Ovary (tissue), 7 donors: ENCODE measurements at regions not wholly inside any gene's neighbourhood (a gene's known extent, or its start where the extent isn't known, plus 50 kb on each side); places are given as distances from the start of the nearest gene placed in this dataset. TPM values are rescaled to one million over a fixed set of nuclear protein-coding genes. Genes with fewer than 3 reads are reported as not detected.

ENCODE experiments used
- DNase-seq, 5 donors: peaks; one replicate each; pipeline ENCODE4 v3.0.0-alpha.2; 2019 to 2020
- H3K27ac ChIP-seq, 2 donors: fragments of 200-600 bp; one replicate each; pipeline versions ENCODE4 v1.5.1 to v1.8.0; 2019 to 2022
- H3K27me3 ChIP-seq: fragments of 200-600 bp; one replicate; pipeline ENCODE4 v1.8.0; 2022
- H3K36me3 ChIP-seq: fragments of 200-600 bp; sonication (generic); one replicate; pipeline ENCODE4 v1.5.1; 2019
- H3K4me1 ChIP-seq: one replicate; pipeline ENCODE4 v1.8.1; 2013; ENCODE audit warnings: mild to moderate bottlenecking, moderate library complexity; ENCODE audit not compliant: insufficient read depth
- H3K4me3 ChIP-seq: fragments of 200-600 bp; sonication (generic); one replicate; pipeline ENCODE4 v1.5.1; 2017
- H3K9me3 ChIP-seq, 2 donors: fragments of 200-600 bp in 1 of 2; sonication (generic) in 1 of 2; one replicate each; pipeline versions ENCODE4 v1.5.1 to v1.8.1; 2013 to 2019; ENCODE audit warnings: mild to moderate bottlenecking in 1 of 2, moderate library complexity in 1 of 2
- CTCF ChIP-seq, 3 donors: fragments of 450-650 bp in 2 of 3; fragments of 200-600 bp in 1 of 3; IDR thresholded peaks; one replicate each; pipeline versions ENCODE4 v1.5.1 to v1.8.0; 2016 to 2022; ENCODE audit warnings: antibody characterized with exemption in 3 of 3, mild to moderate bottlenecking in 1 of 3
- EP300 ChIP-seq: sonication (generic); formaldehyde crosslinking; IDR thresholded peaks from one replicate; pipeline ENCODE4 v1.6.1; 2017; ENCODE audit warnings: antibody characterized with exemption
- POLR2A ChIP-seq: fragments of 450-650 bp; IDR thresholded peaks from one replicate; pipeline ENCODE4 v1.6.1; 2017; ENCODE audit warnings: antibody characterized with exemption, mild to moderate bottlenecking, moderate library complexity
- WGBS, 3 donors: extraction: QIAGEN DNeasy Blood & Tissue Kit in 1 of 3; methylation state at CpG; one replicate each; pipeline versions ENCODE4 v1.1.5 to v1.1.7; 2013 to 2017; 5-methylcytosine and 5-hydroxymethylcytosine counted together
- intact Hi-C, 4 donors: fragments of 100-400 bp; cut with DNase I; formaldehyde crosslinking; loops; one replicate each; pipeline versions ENCODE4 v1.11.0 to v1.15.1; 2022 to 2023
- microRNA counts: library from miRNA; unstranded; fragments of <30 nt; microRNA quantifications from one replicate; lab custom pipeline; 2016
- microRNA-seq, 3 donors: library from miRNA; unstranded; fragments of <30 nt; microRNA quantifications; one replicate each; pipeline versions ENCODE4 to v1.2.0, GENCODE V29; 2019 to 2020
- small RNA-seq: library from RNA; depleted of rRNA; stranded (forward); fragments of <200 nt; gene quantifications from one replicate; pipeline ENCODE3, GENCODE V24; 2016
- donor health status: DM: no; HTN: no; CAD: no; lungs with moderate emphysema.
- donor health status: DM: no; HTN: no; CAD: no.
- donor health status: Bipolar disorder and iron deficiency.
- donor health status: DM: no; HTN: no; CAD: no.
- donor health status: DM: yes; HTN: yes; CAD: no.

DNA sequence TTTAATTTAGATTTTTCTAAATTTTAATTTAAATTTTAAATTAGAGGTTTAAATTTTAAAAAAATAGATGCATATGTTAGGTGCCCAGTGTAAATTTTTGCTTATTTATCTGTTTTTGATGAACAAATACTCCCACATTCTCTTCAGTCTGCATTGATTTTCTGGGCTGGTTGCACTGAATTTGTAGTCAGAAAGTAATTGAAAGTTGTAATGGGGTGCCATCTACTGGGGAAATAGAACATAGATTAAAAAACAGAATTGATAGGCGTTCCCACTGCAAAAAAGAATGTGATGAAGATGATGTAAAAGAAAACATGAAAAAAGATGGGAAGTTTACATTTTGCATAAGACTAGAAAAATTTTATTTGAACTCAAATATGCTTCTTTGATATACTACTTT, 51.7 kb upstream of the CCDC85A start:
- intact Hi-C loops: loop anchor here in 2 of 4 donors (5.0 to 10.0 kb wide), 2 partner anchors 415 to 417 kb away; no protein-coding TSS in a partner anchor
- Histone ChIP-seq H3K9me3 (no peaks in the 10 kb centered on the region), H3K27ac (no peak overlapping the region), H3K36me3 (no peaks in the 10 kb centered on the region), H3K4me1 (no peaks in the 10 kb centered on the region), H3K4me3 (no peak overlapping the region), H3K27me3 (no peaks in the 10 kb centered on the region)
- no peak for DNase-seq
- WGBS, 3 donors: 2% methylated on average over 1 of the region's 1 CpG
- TF ChIP-seq EP300 (no peak), POLR2A (no peak), CTCF (IDR thresholded peaks at IDR 0.05) (no peak)

DNA sequence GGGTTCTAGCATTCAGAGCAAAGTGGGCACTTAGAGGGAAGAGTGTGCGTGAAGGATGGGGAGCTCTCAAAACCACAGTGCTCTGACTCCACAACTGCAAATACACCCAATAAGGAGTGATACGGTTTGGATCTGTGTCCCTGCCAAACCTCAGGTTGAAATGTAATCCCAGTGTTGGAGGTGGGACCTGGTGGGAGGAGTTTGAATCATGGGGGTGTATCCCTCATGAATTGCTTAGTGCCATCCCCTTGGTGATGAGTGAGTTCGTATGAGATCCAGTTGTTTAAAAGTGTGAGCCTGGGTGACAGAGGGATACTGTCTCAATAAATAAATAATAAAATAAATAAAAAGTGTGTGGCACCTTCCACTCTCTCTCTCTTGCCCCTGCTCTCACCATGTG, 50.3 kb upstream of the CCDC85A start:
- TF ChIP-seq POLR2A (no peak), EP300 (no peak), CTCF (IDR thresholded peaks at IDR 0.05) (no peak)
- no peaks in the 10 kb centered on the region for H3K4me1 ChIP-seq
- WGBS, 3 donors: 65 to 72% (median 65%) methylated on average over 3 of the region's 3 CpGs
- intact Hi-C loops: loop anchor here in 2 of 4 donors (5.0 to 10.0 kb wide), 2 partner anchors 416 to 419 kb away; no protein-coding TSS in a partner anchor
- H3K9me3 ChIP-seq: no peaks in the 10 kb centered on the region
- no peak for DNase-seq
- no peaks in the 10 kb centered on the region for H3K36me3 ChIP-seq
- no peaks in the 10 kb centered on the region for H3K27me3 ChIP-seq
- no peak overlapping the region for H3K4me3 ChIP-seq
- no peak overlapping the region for H3K27ac ChIP-seq

- WGBS, 3 donors: 47 to 61% (median 49%) methylated on average over 9 of the region's 9 CpGs
- TF ChIP-seq POLR2A (no peak), CTCF (IDR thresholded peaks at IDR 0.05) (no peak), EP300 (no peak)
These were observed 49.7 kb upstream of the CCDC85A start for GRCh38 chr2:56133931-56134629.

More at GRCh38 chr2:56133931-56134629, 49.7 kb upstream of the CCDC85A start:
- H3K36me3 ChIP-seq: no peaks in the 10 kb centered on the region
- H3K4me1 ChIP-seq: no peaks in the 10 kb centered on the region
- no peaks in the 10 kb centered on the region for H3K27me3 ChIP-seq
- H3K9me3 ChIP-seq: no peaks in the 10 kb centered on the region
- intact Hi-C loops: loop anchor here in 2 of 4 donors (5.0 to 10.0 kb wide), 2 partner anchors 417 to 419 kb away; no protein-coding TSS in a partner anchor
- H3K4me3 ChIP-seq: no peak overlapping the region
- H3K27ac ChIP-seq: no peak overlapping the region
- no peak for DNase-seq

MicroRNAs in the stretch of these regions (microRNA counts, 767-probe panel; counts per million panel counts)
- microRNA hsa-miR-216a (lab: Ali Mortazavi, UCI): 530 counts per million, percentile 78 among the panel's probes with 10 or more counts
- microRNA hsa-miR-216b (lab: Ali Mortazavi, UCI): 530 counts per million, percentile 78 among the panel's probes with 10 or more counts
- microRNA hsa-miR-217 (lab: Ali Mortazavi, UCI): 530 counts per million, percentile 78 among the panel's probes with 10 or more counts

Small RNA genes lying in the stretch of these regions (microRNA-seq; reads per million reads assigned to microRNA genes)
- gene MIR216A: 0 to 0.32 (median 0) reads per million in 3 donors
- 0 to 0.16 (median 0) reads per million in 3 donors for gene MIR216B
- gene MIR217: 0 to 1.9 (median 1.1) reads per million in 3 donors

Small RNA genes lying in the stretch of these regions (small RNA-seq; reads per million reads assigned to genes)
- gene MIR216A: not detected
- not detected for gene MIR216B
- gene MIR217: not detected
